ENCODE measurements at regions not wholly inside any gene's neighbourhood (a gene's known extent, or its start where the extent isn't known, plus 50 kb on each side); places are given as distances from the start of the nearest gene placed in this dataset.
A peak's percentile ranks its signal among the peaks of the same experiment; 100 is the strongest.

DNA sequence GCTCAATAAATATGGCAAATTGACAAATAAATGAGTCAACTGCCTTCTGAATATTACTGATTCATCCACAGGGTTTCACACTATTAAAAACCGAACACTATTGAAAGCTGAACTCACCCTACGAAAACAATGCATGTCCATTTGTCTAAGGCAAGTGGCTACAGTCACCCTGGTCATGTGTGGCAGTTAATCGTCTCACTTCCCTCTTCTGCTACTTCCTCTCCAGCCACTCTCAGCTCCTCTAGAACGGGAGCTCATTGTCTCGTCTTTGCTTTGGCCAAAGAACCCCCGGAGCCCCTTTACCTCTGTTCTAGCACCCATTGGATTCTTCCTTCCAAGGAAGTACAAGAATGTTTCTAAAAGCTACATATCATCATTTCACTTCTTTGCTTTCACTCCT is 74.4 kb upstream of the ZNF599 start:
- Histone ChIP-seq H4K20me1 (no peaks in the 10 kb centered on the region), H3K9ac (no peak overlapping the region), H3K27me3 (no peaks in the 10 kb centered on the region), H3K4me2 (peak overlapping the region in 2 of 11 experiments; percentile 4 to 32; a peak in 4 of 22 replicates), H3K9me3 (replicated peaks in 1 of 11) (peaks cover 21 to 56% (median 39%) of the 10 kb centered on the region in 11 experiments; a peak in 20 of 22 replicates), H3K4me1 (peaks cover 0 to 10% (median 0%) of the 10 kb centered on the region in 10 experiments; a peak in 3 of 20 replicates), H3K36me3 (peaks cover 0 to 35% (median 22%) of the 10 kb centered on the region in 11 experiments; a peak in 14 of 22 replicates), H3K4me3 (no peak overlapping the region), H3K27ac (no peak overlapping the region)
- TF ChIP-seq Cebpa-rat (IDR thresholded peaks at IDR 0.05): no peak

DNA sequence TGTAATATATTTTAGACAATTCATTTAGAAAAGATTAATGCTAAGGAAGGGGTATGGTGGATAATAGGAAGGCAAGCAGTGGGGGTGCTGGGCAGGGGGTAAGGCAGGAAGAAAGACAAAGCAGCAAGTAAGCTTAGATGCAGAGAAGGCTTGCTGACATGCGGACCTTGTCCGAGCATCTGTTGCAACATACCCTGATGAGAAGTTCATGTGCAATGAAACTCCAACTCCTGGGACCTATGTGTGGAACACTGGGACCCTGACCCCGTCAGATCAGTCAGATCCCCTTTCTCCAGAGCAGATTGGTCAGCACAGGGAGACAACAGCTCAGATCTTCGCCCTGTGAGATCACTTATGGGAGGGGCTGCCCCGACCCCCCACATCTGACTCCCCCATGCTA is 71.3 kb upstream of the ZNF599 start:
- Histone ChIP-seq H3K27me3 (no peaks in the 10 kb centered on the region), H3K27ac (no peak overlapping the region), H3K9ac (no peak overlapping the region), H3K4me1 (peaks cover 0 to 10% (median 0%) of the 10 kb centered on the region in 10 experiments; a peak in 3 of 20 replicates), H3K36me3 (peaks cover 0 to 22% (median 11%) of the 10 kb centered on the region in 11 experiments; a peak in 10 of 22 replicates), H3K4me3 (no peak overlapping the region), H4K20me1 (no peaks in the 10 kb centered on the region), H3K9me3 (replicated peaks in 1 of 11) (peaks cover 12 to 30% (median 27%) of the 10 kb centered on the region in 11 experiments; a peak in 20 of 22 replicates), H3K4me2 (no peak overlapping the region)
- peak in 1 of 11 experiments; percentile 33; a peak in 1 of 22 replicates for TF ChIP-seq Cebpa-rat (IDR thresholded peaks at IDR 0.05)

DNA sequence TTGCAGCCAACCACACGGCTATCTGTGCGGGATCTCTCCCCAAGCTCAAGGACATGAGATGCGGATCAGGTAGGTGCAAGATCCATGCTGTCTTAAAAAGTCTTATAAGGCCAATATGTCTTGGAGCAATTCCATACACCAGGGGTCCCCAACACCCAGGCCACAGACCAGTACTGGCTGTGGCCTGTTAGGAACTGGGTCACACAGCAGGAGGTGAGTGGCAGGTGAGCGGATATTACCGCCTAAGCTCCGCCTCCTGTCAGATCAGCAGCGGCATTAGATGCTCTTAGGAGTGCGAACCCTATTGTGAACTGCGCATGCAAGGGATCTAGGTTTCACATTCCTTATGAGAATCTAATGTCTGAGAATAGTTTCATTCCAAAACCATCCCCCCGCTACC is 68.8 kb upstream of the ZNF599 start:
- Histone ChIP-seq H3K4me2 (no peak overlapping the region), H3K36me3 (peaks cover 0 to 4% (median 0%) of the 10 kb centered on the region in 11 experiments; a peak in 1 of 22 replicates), H3K9ac (no peak overlapping the region), H4K20me1 (no peaks in the 10 kb centered on the region), H3K27me3 (no peaks in the 10 kb centered on the region), H3K4me3 (no peak overlapping the region), H3K9me3 (replicated peaks in 1 of 11) (peaks cover 0 to 6% (median 3%) of the 10 kb centered on the region in 11 experiments; a peak in 11 of 22 replicates), H3K4me1 (peaks cover 0 to 9% (median 4%) of the 10 kb centered on the region in 10 experiments; a peak in 6 of 20 replicates), H3K27ac (no peak overlapping the region)
- no peak for TF ChIP-seq Cebpa-rat (IDR thresholded peaks at IDR 0.05)

DNA sequence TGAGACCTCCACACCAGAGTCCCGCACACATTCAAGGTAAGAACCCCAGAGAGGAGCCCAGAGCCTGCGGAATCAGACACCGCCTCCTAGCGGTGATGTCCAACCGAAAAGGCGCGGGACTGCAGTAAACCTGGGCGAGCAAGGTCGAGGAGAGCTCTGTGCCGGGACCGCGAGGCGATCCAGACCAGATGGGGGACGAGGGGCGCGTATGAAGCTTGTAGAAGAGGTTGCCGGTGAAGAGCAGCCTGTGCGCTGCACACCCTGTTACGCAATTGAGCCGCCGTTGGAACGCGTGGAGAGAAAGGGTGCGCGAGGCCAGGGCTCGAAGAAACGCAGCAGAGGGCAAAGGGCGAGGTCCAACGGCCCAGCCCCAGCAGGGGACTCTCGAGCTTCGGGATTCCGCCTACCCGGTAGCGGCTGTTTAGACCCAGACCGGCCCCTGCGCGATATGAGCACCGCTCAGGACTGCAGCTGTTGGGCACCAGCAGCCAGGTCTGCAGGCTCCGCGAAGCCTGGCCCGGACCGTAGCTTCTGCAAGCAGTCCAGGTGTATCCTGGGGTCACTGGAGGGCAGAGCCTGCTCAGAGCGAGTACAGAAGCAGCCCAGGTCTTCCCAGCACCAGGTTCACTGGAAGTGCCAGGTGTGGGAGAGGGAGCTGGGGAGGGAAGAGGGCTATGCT is 65.9 kb upstream of the ZNF599 start:
- no peaks in the 10 kb centered on the region for H4K20me1 ChIP-seq
- H3K4me1 ChIP-seq: peaks cover 0 to 9% (median 4%) of the 10 kb centered on the region in 10 experiments; a peak in 6 of 20 replicates
- no peak overlapping the region for H3K9ac ChIP-seq
- H3K27me3 ChIP-seq: no peaks in the 10 kb centered on the region
- no peak overlapping the region for H3K4me3 ChIP-seq
- no peak overlapping the region for H3K27ac ChIP-seq
- peaks cover 0 to 7% (median 0%) of the 10 kb centered on the region in 11 experiments; a peak in 3 of 22 replicates for H3K9me3 ChIP-seq (replicated peaks in 1 of 11)
- TF ChIP-seq Cebpa-rat (IDR thresholded peaks at IDR 0.05): no peak
- no peaks in the 10 kb centered on the region for H3K36me3 ChIP-seq
- H3K4me2 ChIP-seq: no peak overlapping the region

DNA sequence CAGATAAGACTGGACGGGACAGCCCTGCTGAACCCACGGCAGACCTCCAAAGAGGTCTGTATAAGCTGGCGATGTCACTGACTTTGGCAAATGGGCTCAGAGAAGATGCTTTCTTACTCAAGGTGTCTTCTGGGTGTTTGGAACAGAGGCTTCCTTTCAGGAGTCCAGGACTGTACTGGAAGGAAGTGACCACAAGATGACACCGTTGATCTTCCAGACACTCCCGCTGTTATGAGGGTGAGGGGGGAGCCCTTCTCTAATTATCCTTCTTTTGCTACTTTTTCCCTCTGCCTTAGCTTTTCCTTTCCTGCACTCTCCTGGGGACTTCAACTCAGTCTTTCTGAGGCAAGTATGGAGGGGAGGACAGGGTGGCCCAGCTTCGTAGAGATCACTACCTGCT is 65.2 kb upstream of the ZNF599 start:
- no peak overlapping the region for H3K4me2 ChIP-seq
- H3K4me3 ChIP-seq: no peak overlapping the region
- no peaks in the 10 kb centered on the region for H3K27me3 ChIP-seq
- H3K27ac ChIP-seq: no peak overlapping the region
- H3K9me3 ChIP-seq (replicated peaks in 1 of 11): peaks cover 0 to 7% (median 0%) of the 10 kb centered on the region in 11 experiments; a peak in 5 of 22 replicates
- no peaks in the 10 kb centered on the region for H4K20me1 ChIP-seq
- no peak overlapping the region for H3K9ac ChIP-seq
- no peaks in the 10 kb centered on the region for H3K36me3 ChIP-seq
- H3K4me1 ChIP-seq: peaks cover 0 to 9% (median 4%) of the 10 kb centered on the region in 10 experiments; a peak in 6 of 20 replicates
- no peak for TF ChIP-seq Cebpa-rat (IDR thresholded peaks at IDR 0.05)

- Histone ChIP-seq H3K4me1 (peaks cover 0 to 9% (median 4%) of the 10 kb centered on the region in 10 experiments; a peak in 6 of 20 replicates), H3K27me3 (no peaks in the 10 kb centered on the region), H3K27ac (no peak overlapping the region), H3K36me3 (no peaks in the 10 kb centered on the region), H3K4me3 (no peak overlapping the region), H3K4me2 (0 out of 22 replicates have a peak overlapping the region, but pooled peaks of 4 of the 11 experiments have one; percentile 1 to 9 (median 2)), H3K9me3 (replicated peaks in 1 of 11) (peaks cover 0 to 10% (median 0%) of the 10 kb centered on the region in 11 experiments; a peak in 5 of 22 replicates), H4K20me1 (no peaks in the 10 kb centered on the region), H3K9ac (peak overlapping the region in 1 of 11 experiments; percentile 50; a peak in 1 of 22 replicates)
- TF ChIP-seq Cebpa-rat (IDR thresholded peaks at IDR 0.05): no peak
Observed at GRCh38 chr19:34837262-34837661, 64.2 kb upstream of the ZNF599 start.

- no peak overlapping the region for H3K9ac ChIP-seq
- H3K4me1 ChIP-seq: peaks cover 0 to 9% (median 4%) of the 10 kb centered on the region in 10 experiments; a peak in 6 of 20 replicates
- H3K4me2 ChIP-seq: no peak overlapping the region
- H3K27me3 ChIP-seq: no peaks in the 10 kb centered on the region
- H3K9me3 ChIP-seq (replicated peaks in 1 of 11): peaks cover 0 to 10% (median 0%) of the 10 kb centered on the region in 11 experiments; a peak in 5 of 22 replicates
- no peak for TF ChIP-seq Cebpa-rat (IDR thresholded peaks at IDR 0.05)
- H3K36me3 ChIP-seq: no peaks in the 10 kb centered on the region
- H4K20me1 ChIP-seq: no peaks in the 10 kb centered on the region
- no peak overlapping the region for H3K4me3 ChIP-seq
- H3K27ac ChIP-seq: no peak overlapping the region
Observed at GRCh38 chr19:34835631-34836351, 62.8 kb upstream of the ZNF599 start.

DNA sequence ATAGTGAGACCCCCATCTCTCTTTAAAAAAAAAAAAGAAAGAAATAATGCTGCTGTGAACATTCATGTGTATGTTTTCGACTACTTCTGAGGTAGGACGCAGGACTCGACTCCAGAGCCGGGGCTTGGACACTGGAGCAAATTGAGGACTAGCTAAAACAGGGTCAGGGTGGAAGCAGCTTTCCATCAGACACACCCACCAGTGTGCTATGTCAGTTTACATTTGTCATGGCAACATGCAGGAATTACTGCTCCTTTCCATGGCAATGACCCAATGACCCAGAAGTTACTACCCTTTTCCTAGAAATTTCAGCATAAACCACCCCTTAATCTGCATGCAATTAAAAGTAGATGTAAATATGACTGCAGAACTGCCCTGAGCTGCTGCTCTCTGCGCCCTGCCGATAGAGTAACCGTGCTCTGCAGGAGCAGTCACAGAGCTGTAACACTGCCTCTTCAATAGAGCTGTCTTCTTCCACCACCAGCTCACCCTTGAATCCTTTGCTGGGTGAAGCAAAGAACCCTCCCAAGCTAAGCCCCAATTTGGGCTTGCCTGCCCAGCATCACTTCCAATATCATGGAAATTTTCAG is 61.6 kb upstream of the ZNF599 start:
- H3K4me1 ChIP-seq: peaks cover 0 to 9% (median 4%) of the 10 kb centered on the region in 10 experiments; a peak in 6 of 20 replicates
- no peaks in the 10 kb centered on the region for H3K27me3 ChIP-seq
- H3K9ac ChIP-seq: no peak overlapping the region
- H3K9me3 ChIP-seq (replicated peaks in 1 of 11): peaks cover 0 to 10% (median 0%) of the 10 kb centered on the region in 11 experiments; a peak in 5 of 22 replicates
- H3K4me2 ChIP-seq: no peak overlapping the region
- no peaks in the 10 kb centered on the region for H4K20me1 ChIP-seq
- no peaks in the 10 kb centered on the region for H3K36me3 ChIP-seq
- no peak overlapping the region for H3K4me3 ChIP-seq
- TF ChIP-seq Cebpa-rat (IDR thresholded peaks at IDR 0.05): no peak
- H3K27ac ChIP-seq: no peak overlapping the region

All from BLaER1 treated with 17β-estradiol and CSF1 and Interleukin-3, amounts not matched to agents 10 nM and 100 nM (cell line).